Chondrocyte (in vitro differentiated cells): ENCODE measurements at regions not wholly inside any gene's neighbourhood (a gene's known extent, or its start where the extent isn't known, plus 50 kb on each side); places are given as distances from the start of the nearest gene placed in this dataset.

Source experiments
- DNase-seq: peaks from one replicate; pipeline ENCODE4 v3.0.0; 2021; ENCODE audit warnings: mixed read lengths, low spot score
- H3K27ac Mint-ChIP-seq: one replicate; pipeline ENCODE4 v1.8.0; 2021; ENCODE audit warnings: mild to moderate bottlenecking, moderate library complexity, mixed read lengths; ENCODE audit not compliant: unreplicated experiment
- H3K27me3 Mint-ChIP-seq: 2 replicates; pipeline ENCODE4 v1.8.0; 2021; ENCODE audit warnings: low read depth, mixed read lengths
- H3K36me3 Mint-ChIP-seq: 2 replicates; pipeline ENCODE4 v1.8.0; 2021; ENCODE audit warnings: low read depth, mixed read lengths
- H3K4me1 Mint-ChIP-seq: 2 replicates; pipeline ENCODE4 v1.8.0; 2021; ENCODE audit warnings: low read depth, mild to moderate bottlenecking, mixed read lengths
- H3K4me3 Mint-ChIP-seq: one replicate; pipeline ENCODE4 v1.8.0; 2021; ENCODE audit warnings: mild to moderate bottlenecking, moderate library complexity, mixed read lengths; ENCODE audit not compliant: unreplicated experiment
- H3K9me3 Mint-ChIP-seq: 2 replicates; pipeline ENCODE4 v1.8.0; 2021; ENCODE audit warnings: low read depth, mixed read lengths
- CTCF ChIP-seq: fragments of 200-600 bp; sonication (generic); IDR thresholded peaks from 2 replicates; pipeline ENCODE4 v1.5.0; 2021; ENCODE audit warnings: antibody characterized with exemption, mild to moderate bottlenecking, moderate library complexity

- H3K36me3 Mint-ChIP-seq, result no peaks in the 10 kb centered on the region
- peaks cover 9% of the 10 kb centered on the region for H3K4me1 Mint-ChIP-seq
- H3K4me3 Mint-ChIP-seq, result no peak overlapping the region
- H3K9me3 Mint-ChIP-seq, result no peaks in the 10 kb centered on the region
- no peak overlapping the region for H3K27ac Mint-ChIP-seq
- H3K27me3 Mint-ChIP-seq, result no peaks in the 10 kb centered on the region
- TF ChIP-seq CTCF, result no peak
- no peak for DNase-seq
Measured at GRCh38 chr4:126702747-126703146, 930.0 kb upstream of the INTU start.

- Mint-ChIP-seq H3K36me3 (no peaks in the 10 kb centered on the region), H3K27ac (no peak overlapping the region), H3K4me1 (peaks cover 9% of the 10 kb centered on the region), H3K27me3 (no peaks in the 10 kb centered on the region), H3K4me3 (no peak overlapping the region), H3K9me3 (no peaks in the 10 kb centered on the region)
- TF ChIP-seq CTCF, result no peak
- DNase-seq, result no peak
Measured at GRCh38 chr4:126705266-126705665, 927.5 kb upstream of the INTU start.

GRCh38 chr4:126708716-126709115 is 924.0 kb upstream of the INTU start:
- H3K36me3 Mint-ChIP-seq, result no peaks in the 10 kb centered on the region
- no peak overlapping the region for H3K4me3 Mint-ChIP-seq
- H3K9me3 Mint-ChIP-seq, result peaks cover 4% of the 10 kb centered on the region
- peaks cover 3% of the 10 kb centered on the region for H3K4me1 Mint-ChIP-seq
- no peak for DNase-seq
- H3K27ac Mint-ChIP-seq, result no peak overlapping the region
- H3K27me3 Mint-ChIP-seq, result no peaks in the 10 kb centered on the region
- no peak for TF ChIP-seq CTCF

- H3K9me3 Mint-ChIP-seq, result peaks cover 4% of the 10 kb centered on the region
- no peaks in the 10 kb centered on the region for H3K36me3 Mint-ChIP-seq
- DNase-seq, result no peak
- no peak for TF ChIP-seq CTCF
- H3K27ac Mint-ChIP-seq, result no peak overlapping the region
- no peaks in the 10 kb centered on the region for H3K27me3 Mint-ChIP-seq
- no peak overlapping the region for H3K4me3 Mint-ChIP-seq
- no peaks in the 10 kb centered on the region for H3K4me1 Mint-ChIP-seq
Measured at GRCh38 chr4:126710935-126711334, 921.8 kb upstream of the INTU start.

- Mint-ChIP-seq H3K4me3 (no peak overlapping the region), H3K27ac (no peak overlapping the region), H3K9me3 (peaks cover 8% of the 10 kb centered on the region), H3K36me3 (no peaks in the 10 kb centered on the region), H3K4me1 (peaks cover 7% of the 10 kb centered on the region), H3K27me3 (no peaks in the 10 kb centered on the region)
- TF ChIP-seq CTCF, result no peak
- DNase-seq, result no peak
Measured at GRCh38 chr4:126715067-126715466, 917.7 kb upstream of the INTU start.
